ENCODE measurements at regions not wholly inside any gene's neighbourhood (a gene's known extent, or its start where the extent isn't known, plus 50 kb on each side); places are given as distances from the start of the nearest gene placed in this dataset.
A peak's percentile ranks its signal among the peaks of the same experiment; 100 is the strongest.
"Not testable (repeated sequence)": the region's sequence is repeated elsewhere in the genome, so short reads cannot be mapped to it uniquely, and the experiment has no call there.

GRCh38 chr4:15164571-15164970 is 162.3 kb downstream of the CPEB2 start:
- peak; percentile 75 for DNase-seq

- DNase-seq, result no peak
These were observed 165.5 kb downstream of the CPEB2 start for GRCh38 chr4:15167743-15168142.

- no peak for DNase-seq
These were observed 166.5 kb downstream of the CPEB2 start for GRCh38 chr4:15168759-15169158.

GRCh38 chr4:15171725-15172124 is 169.4 kb downstream of the CPEB2 start:
- no peak for DNase-seq

GRCh38 chr4:15173251-15173650 is 171.0 kb downstream of the CPEB2 start:
- DNase-seq, result no peak

DNA sequence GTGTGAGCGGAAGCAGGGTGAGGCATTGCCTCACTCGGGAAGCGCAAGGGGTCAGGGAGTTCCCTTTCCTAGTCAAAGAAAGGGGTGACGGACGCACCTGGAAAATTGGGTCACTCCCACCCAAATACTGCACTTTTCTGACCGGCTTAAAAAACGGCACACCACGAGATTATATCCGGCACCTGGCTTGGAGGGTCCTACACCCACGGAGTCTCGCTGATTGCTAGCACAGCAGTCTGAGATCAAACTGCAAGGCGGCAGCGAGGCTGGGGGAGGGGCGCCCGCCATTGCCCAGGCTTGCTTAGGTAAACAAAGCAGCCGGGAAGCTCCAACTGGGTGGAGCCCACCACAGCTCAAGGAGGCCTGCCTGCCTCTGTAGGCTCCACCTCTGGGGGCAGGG is 171.9 kb downstream of the CPEB2 start:
- DNase-seq, result not testable (repeated sequence)

GRCh38 chr4:15179842-15180241 is 177.6 kb downstream of the CPEB2 start:
- not testable (repeated sequence) for DNase-seq

GRCh38 chr4:15182600-15183220 is 180.4 kb downstream of the CPEB2 start:
- peak; percentile 78 for DNase-seq

DNA sequence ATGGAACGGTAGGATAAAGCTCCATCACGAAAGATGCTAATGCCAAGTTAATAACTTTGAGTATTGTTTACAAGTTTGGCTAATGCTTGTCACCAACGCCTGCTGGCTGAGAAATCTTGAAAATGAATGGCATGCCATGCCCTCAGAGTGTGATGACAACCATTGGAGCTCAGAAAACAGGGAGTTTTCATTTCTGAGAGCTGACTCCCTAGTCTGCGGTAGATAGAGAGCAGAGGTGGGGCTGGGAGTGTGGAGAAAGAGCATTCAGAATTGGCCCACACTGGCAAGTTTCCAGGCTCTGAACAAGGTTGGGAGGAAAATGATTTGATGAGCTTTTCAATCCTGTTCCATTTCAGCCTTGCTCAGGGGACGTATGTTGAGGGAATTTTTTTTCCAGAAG is 183.9 kb downstream of the CPEB2 start:
- peak; percentile 93 for DNase-seq

GRCh38 chr4:15186806-15187205 is 184.5 kb downstream of the CPEB2 start:
- no peak for DNase-seq

DNA sequence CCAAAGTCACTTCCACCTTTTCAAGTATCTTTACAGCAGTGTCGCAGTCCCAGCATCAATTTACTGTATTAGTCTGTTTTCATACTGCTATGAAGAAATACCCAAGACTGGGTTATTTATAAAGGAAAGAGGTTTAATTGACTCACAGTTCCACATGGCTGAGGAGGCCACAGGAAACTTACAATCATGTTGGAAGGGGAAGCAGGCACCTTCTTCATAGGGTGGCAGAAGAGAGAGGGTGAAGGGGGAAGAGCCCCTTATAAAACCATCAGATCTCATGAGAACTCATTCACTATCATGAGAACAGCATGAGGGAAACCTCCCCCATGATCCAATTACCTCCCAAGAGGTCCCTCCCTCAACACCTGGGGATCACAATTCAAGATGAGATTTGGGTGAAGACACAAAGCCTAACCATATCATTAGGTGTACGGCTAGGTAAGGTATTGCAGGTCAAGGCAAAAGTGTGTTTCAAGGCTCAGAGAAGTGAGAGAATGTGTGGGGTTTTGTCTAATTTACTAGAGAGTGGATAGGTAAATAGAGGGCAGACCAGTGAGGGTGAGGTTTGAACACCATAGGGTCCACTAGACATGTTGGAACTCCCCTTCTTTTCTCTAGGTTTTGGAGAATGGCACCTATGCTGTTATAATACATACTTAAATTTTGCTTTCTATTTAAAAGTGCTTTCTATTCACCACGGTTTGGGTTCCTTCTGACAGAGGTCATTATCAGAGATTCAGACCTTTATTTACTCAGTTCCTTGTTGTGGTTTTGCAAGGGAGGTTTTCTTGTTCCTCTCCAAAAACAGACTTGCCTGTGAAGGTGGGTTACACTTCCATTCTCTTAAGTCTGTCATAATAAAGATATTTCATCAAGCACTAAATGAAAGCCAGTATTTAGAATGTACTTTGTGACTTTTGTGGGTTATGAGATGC is 186.6 kb downstream of the CPEB2 start:
- no peak for DNase-seq

DNA sequence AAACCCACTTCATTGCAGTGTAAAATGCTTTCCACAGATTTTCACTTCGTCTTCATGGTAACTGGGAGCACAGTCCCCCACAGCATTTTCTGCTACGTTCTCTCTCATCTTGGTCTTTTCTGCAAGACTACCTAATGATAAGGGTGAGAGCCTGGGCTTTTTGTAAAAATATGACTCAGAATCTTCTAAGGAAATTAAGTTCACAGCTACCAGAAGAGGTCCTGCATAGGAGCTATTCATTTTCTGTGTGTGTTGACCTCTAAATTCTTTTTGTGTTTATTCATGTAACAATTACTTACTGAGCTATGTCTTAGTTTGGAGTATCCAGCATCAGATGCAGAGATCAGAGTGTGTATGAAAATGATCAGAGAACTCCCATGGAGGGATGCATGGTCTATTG is 192.2 kb downstream of the CPEB2 start:
- DNase-seq, result no peak

DNA sequence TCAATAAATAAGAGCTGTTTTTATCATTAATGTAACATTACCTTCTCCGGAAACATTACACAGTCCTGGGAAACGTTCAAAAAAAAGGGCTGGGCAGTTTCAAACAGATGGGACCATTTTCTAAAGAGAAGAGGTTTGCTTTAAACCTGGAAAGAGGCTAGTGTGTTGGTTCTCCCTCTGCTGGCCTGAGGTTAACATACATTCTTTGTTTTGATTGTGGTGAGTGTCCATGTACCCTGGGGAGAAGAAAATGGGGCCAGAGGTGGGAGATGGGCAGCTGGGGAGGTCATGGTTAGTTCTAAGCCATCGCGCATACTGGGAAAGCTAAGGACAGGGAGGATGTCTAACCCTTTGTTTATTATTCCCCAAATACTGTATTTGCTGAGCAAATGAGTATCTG is 194.7 kb downstream of the CPEB2 start:
- DNase-seq, result no peak

GRCh38 chr4:15198070-15198727 is 195.9 kb downstream of the CPEB2 start:
- DNase-seq, result no peak

DNA sequence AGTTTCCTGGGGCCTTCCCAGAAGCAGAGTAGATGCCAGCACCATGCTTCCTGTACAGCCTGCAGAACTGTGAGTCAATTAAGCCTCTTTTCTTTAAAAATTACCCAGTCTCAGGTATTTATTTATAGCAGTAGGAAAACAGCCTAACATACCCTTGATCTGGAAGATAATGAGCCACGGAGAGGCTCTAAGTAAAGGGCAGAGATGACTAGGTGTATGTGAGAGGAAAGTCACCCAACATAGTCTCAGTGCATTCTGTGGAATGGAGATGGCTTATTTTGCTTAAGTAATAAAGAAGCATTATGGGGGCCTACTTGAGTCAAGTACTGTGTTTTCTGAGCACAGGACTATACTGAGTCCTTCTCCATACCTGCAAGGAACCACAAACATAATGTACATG is 199.5 kb downstream of the CPEB2 start:
- no peak for DNase-seq

- DNase-seq, result peak; percentile 2
These were observed 200.2 kb downstream of the CPEB2 start for GRCh38 chr4:15202481-15202880.

DNA sequence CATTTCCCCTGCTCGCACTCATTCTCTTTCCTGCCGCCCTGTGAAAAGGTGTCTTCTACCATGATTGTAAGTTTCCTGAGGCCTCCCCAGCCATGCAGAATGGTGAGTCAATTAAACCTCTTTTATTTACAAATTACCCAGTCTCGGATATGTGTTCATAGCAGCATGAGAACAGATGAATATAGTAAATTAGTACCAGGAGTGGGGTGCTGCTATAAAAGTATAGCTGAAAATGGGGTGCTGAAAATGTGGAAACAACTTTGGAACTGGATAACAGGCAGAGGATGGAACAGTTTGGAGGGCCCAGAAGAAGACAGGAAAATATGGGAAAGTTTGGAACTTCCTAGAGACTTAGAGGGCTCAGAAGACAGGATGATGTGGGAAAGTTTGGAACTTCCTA is 204.2 kb downstream of the CPEB2 start:
- not testable (repeated sequence) for DNase-seq

- no peak for DNase-seq
These were observed 211.2 kb downstream of the CPEB2 start for GRCh38 chr4:15213302-15213970.

- DNase-seq, result no peak
These were observed 212.7 kb upstream of the C1QTNF7 start for GRCh38 chr4:15215109-15215508.

DNA sequence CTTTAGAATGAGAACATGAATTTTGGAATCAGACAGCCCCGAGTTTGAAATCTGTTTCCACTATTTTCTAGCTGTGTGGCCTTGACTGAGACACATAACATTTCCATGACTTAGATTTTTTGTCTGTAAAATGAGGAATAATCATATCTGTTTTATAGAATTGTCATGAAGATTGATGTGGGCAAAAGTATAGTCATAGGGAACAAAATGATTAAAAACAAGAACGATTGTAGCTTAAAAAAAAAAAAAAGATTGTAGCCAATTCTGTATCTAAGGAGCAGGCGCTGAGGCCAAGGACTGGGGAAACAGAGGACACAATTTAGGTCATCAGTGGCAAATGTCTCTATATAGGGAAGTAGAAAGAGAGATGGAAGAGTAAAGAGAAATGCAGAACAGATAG is 201.6 kb upstream of the C1QTNF7 start:
- DNase-seq, result no peak

GRCh38 chr4:15231265-15232091 is 196.4 kb upstream of the C1QTNF7 start:
- peak; percentile 58 for DNase-seq
